Activated T-cell treated with anti-CD3 and anti-CD28 coated beads for 24 hours (primary cell): ENCODE measurements at regions not wholly inside any gene's neighbourhood (a gene's known extent, or its start where the extent isn't known, plus 50 kb on each side); places are given as distances from the start of the nearest gene placed in this dataset.

Experiments used
- DNase-seq: peaks from one replicate; pipeline ENCODE4 v3.0.0-alpha.2; 2020; ENCODE audit warnings: low read depth

GRCh38 chr3:118435851-118436350, 598.7 kb downstream of the IGSF11 start:
- no peak for DNase-seq

GRCh38 chr3:118436697-118437262, 597.9 kb downstream of the IGSF11 start:
- no peak for DNase-seq

GRCh38 chr3:118445036-118445435, 589.6 kb downstream of the IGSF11 start:
- no peak for DNase-seq

- no peak for DNase-seq
Observed at GRCh38 chr3:118447339-118447738, 587.3 kb downstream of the IGSF11 start.

GRCh38 chr3:118466795-118467330, 567.8 kb downstream of the IGSF11 start:
- no peak for DNase-seq

GRCh38 chr3:118468801-118469200, 565.8 kb downstream of the IGSF11 start:
- no peak for DNase-seq

- DNase-seq = no peak
Observed at GRCh38 chr3:118472586-118472985, 562.1 kb downstream of the IGSF11 start.

GRCh38 chr3:118473343-118473742, 561.3 kb downstream of the IGSF11 start:
- DNase-seq = no peak

GRCh38 chr3:118476885-118477618, 557.6 kb downstream of the IGSF11 start:
- no peak for DNase-seq

- no peak for DNase-seq
Observed at GRCh38 chr3:118477768-118478167, 556.9 kb downstream of the IGSF11 start.

GRCh38 chr3:118478706-118479276, 555.9 kb downstream of the IGSF11 start:
- DNase-seq = no peak

GRCh38 chr3:118479376-118479775, 555.3 kb downstream of the IGSF11 start:
- no peak for DNase-seq

GRCh38 chr3:118480101-118480860, 554.4 kb downstream of the IGSF11 start:
- no peak for DNase-seq

- no peak for DNase-seq
Observed at GRCh38 chr3:118485693-118486092, 549.0 kb downstream of the IGSF11 start.

GRCh38 chr3:118487734-118488133, 546.9 kb downstream of the IGSF11 start:
- DNase-seq = no peak

- no peak for DNase-seq
Observed at GRCh38 chr3:118488732-118489131, 545.9 kb downstream of the IGSF11 start.

- no peak for DNase-seq
Observed at GRCh38 chr3:118495206-118495605, 539.4 kb downstream of the IGSF11 start.

GRCh38 chr3:118497274-118497673, 537.4 kb downstream of the IGSF11 start:
- no peak for DNase-seq

- DNase-seq = no peak
Observed at GRCh38 chr3:118501152-118501551, 533.5 kb downstream of the IGSF11 start.

GRCh38 chr3:118504906-118505305, 529.7 kb downstream of the IGSF11 start:
- DNase-seq = no peak

- DNase-seq = no peak
Observed at GRCh38 chr3:118505784-118506183, 528.9 kb downstream of the IGSF11 start.

- no peak for DNase-seq
Observed at GRCh38 chr3:118511402-118511801, 523.2 kb downstream of the IGSF11 start.
